IgD-negative memory B cell (primary cell): ENCODE measurements at regions not wholly inside any gene's neighbourhood (a gene's known extent, or its start where the extent isn't known, plus 50 kb on each side); places are given as distances from the start of the nearest gene placed in this dataset.
"Not testable (repeated sequence)": the region's sequence is repeated elsewhere in the genome, so short reads cannot be mapped to it uniquely, and the experiment has no call there.

Source experiments
- H3K27ac Mint-ChIP-seq, 3 donors: one replicate each; pipeline ENCODE4 v1.8.0; 2020 to 2022; ENCODE audit warnings: mild to moderate bottlenecking in 3 of 3, mixed read lengths in 3 of 3, moderate library complexity in 1 of 3
- H3K27me3 Mint-ChIP-seq: one replicate; pipeline ENCODE4 v1.8.0; 2021; ENCODE audit warnings: mixed read lengths
- H3K36me3 Mint-ChIP-seq: one replicate; pipeline ENCODE4 v1.8.0; 2020; ENCODE audit warnings: mild to moderate bottlenecking, mixed read lengths
- H3K4me1 Mint-ChIP-seq, 3 donors: one replicate each; pipeline ENCODE4 v1.8.0; 2020 to 2022; ENCODE audit warnings: mixed read lengths in 3 of 3, mild to moderate bottlenecking in 1 of 3
- H3K4me3 Mint-ChIP-seq, 4 donors: one replicate each; pipeline ENCODE4 v1.8.0; 2020 to 2022; ENCODE audit warnings: mild to moderate bottlenecking in 4 of 4, mixed read lengths in 4 of 4, moderate library complexity in 3 of 4
- H3K9me3 Mint-ChIP-seq, 3 donors: one replicate each; pipeline ENCODE4 v1.8.0; 2020 to 2021; ENCODE audit warnings: mixed read lengths in 3 of 3, mild to moderate bottlenecking in 1 of 3

DNA sequence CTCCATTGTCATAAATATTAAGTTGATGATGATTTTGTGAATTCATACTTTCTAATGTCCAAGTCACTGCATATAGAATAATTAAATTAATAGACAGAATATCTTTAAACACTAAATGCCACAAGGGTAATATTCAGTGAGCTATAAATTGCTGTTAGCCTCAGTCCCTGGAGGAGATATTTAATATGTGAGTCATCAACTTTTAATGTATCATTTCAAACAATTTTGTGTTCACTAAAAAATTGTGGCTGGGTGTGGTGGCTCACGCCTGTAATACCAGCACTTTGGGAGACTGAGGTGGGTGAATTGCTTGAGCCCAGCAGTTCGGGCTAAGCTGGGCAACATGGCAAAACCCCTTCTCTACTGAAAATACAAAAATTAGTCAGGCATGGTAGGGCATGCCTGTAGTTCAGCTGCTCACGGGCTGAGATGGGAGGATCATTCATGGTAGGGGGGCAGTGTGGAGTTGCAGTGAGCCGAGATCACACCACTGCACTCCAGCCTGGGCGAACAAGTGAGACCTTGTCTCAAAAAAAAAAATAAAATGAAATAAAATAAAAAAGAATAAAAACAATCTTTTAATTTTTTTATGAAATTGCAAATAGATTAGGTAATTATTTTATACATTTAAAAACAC lies 717.3 kb upstream of the CHD1 start:
- H3K4me1 Mint-ChIP-seq = no peaks in the 10 kb centered on the region
- peaks cover 0 to 5% (median 3%) of the 10 kb centered on the region in 3 donors for H3K9me3 Mint-ChIP-seq
- H3K27ac Mint-ChIP-seq = no peak overlapping the region
- no peaks in the 10 kb centered on the region for H3K36me3 Mint-ChIP-seq
- no peaks in the 10 kb centered on the region for H3K27me3 Mint-ChIP-seq
- no peak overlapping the region for H3K4me3 Mint-ChIP-seq

DNA sequence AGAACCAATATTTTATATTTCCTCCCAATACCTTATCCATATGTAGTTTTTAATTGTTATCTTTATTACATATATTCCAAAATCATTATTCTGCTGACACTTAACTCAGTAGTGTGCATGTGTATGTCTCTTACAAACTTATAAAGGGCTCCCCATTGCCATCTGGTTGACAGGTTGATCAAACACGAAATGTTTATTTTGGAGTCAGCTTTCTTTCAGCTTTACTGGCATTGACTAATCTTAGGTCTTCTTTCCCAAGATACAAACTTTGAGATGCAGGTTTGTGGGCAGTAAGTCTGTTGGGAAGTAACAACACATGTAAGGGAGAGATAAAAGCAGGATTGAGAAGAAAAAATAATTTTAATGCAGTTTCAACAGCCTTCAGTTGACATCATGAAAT lies 716.0 kb upstream of the CHD1 start:
- Mint-ChIP-seq H3K27me3 (no peaks in the 10 kb centered on the region), H3K4me3 (no peak overlapping the region), H3K27ac (no peak overlapping the region), H3K36me3 (no peaks in the 10 kb centered on the region), H3K4me1 (no peaks in the 10 kb centered on the region), H3K9me3 (peaks cover 0 to 3% (median 2%) of the 10 kb centered on the region in 3 donors)

DNA sequence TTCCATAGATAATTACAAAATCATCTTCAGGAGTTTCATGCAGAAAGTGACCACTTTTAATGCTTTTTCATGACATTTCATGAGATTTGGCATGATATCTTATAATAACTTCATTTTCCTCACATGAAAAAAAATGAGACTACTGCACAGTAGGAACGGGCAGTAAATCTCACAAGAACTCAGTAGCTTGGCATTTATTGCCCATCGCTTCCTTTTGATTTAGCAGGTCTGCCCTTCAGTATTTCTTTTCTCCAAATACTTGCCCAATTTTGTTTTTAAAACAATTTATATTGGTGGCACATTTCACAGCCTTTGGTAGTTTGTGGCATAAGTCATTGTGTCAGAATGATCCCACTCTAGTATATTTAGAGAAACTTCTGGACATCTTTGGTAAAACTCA lies 711.8 kb upstream of the CHD1 start:
- Mint-ChIP-seq H3K27ac (no peak overlapping the region), H3K9me3 (peaks cover 2 to 3% (median 2%) of the 10 kb centered on the region in 3 donors), H3K4me3 (no peak overlapping the region), H3K27me3 (no peaks in the 10 kb centered on the region), H3K4me1 (no peaks in the 10 kb centered on the region), H3K36me3 (no peaks in the 10 kb centered on the region)

DNA sequence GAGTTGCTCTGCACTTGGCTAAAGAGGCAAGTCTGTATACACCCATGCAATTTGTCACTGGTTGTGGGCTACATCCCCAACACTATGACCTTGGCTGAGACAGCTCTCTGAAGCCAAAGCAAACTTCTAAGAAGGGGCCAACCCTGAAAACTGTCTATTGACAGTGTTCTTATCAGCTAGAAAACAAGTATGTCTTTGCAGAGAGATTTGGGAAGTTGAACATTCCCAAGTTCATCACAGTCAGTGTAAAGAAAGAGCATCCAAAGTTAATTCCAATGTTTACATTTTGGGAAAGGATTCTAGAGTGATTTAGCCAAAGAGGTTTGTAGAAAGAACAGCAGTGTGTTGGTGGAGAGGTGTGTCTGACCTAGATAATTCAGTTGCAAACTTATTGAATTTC lies 711.1 kb upstream of the CHD1 start:
- peaks cover 2% of the 10 kb centered on the region in 3 donors for H3K9me3 Mint-ChIP-seq

DNA sequence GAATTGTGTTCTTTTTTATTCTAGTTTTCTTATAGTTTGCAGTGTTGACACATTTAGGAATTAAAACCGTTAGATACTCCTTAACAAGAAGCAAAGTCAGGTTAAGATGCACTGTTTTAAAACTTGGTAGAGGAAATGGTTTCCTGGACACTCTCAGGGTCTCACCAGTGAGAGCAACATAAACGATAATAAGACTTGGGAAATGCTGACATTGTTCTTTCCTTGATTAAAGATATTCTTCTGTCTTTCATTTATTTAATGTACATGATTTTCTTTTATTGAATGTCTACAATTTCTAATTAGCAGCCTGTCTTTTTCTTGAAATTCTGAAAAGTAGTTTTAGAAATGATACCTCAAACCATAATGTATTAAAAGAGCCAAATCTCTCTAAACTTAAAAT lies 707.9 kb upstream of the CHD1 start:
- no peak overlapping the region for H3K4me3 Mint-ChIP-seq

More for the DNA sequence above, 711.1 kb upstream of the CHD1 start:
- Mint-ChIP-seq H3K36me3 (no peaks in the 10 kb centered on the region), H3K4me1 (no peaks in the 10 kb centered on the region), H3K27ac (no peak overlapping the region), H3K27me3 (no peaks in the 10 kb centered on the region), H3K4me3 (no peak overlapping the region)

DNA sequence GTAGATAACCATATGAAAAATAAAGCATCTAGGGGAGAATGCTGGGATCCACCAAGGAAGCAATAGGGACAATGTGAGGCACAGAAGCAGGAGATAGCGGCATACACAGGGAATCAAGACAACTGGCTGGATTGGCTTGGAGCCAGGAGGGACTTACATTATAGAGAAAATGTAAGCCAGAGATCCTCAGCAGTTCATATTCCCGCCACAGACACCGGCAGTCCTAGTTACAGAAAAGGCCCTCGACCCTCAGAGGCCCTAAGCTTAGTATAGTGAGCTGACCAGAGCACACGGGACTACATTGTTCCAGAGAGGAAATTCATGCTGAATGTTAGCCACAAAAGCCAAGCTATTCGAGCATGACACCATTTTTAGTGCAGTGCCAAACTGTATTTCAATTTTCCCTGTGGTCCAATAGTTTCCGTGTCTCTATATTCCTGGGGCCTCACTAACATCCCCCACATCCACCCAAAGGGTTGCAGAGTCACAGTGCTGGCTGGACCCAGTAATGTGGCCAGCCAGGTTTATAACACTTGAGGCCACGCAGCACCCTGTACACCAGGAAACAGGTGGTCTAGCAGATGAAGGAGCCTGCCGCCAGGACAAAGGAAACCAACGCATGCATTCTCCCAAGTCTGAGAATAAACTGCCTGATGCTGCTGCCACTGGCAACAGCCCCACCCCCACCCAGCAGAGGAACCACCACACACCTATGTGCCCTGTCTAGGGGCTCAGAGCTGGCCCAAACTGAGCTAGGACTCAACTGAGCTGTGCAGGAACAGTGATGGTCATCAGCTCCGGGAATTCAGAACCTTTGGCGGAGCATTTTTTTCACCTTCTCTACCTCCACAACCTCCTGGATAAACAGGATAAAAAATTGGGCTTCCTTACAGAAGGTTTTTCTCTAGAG lies 693.2 kb upstream of the CHD1 start:
- no peaks in the 10 kb centered on the region for H3K4me1 Mint-ChIP-seq
- H3K27ac Mint-ChIP-seq = no peak overlapping the region
- H3K27me3 Mint-ChIP-seq = no peaks in the 10 kb centered on the region
- no peak overlapping the region for H3K4me3 Mint-ChIP-seq
- H3K9me3 Mint-ChIP-seq = peaks cover 0 to 11% (median under 1%) of the 10 kb centered on the region in 3 donors
- H3K36me3 Mint-ChIP-seq = no peaks in the 10 kb centered on the region

More for the DNA sequence above, 707.9 kb upstream of the CHD1 start:
- H3K27ac Mint-ChIP-seq = no peak overlapping the region
- H3K36me3 Mint-ChIP-seq = no peaks in the 10 kb centered on the region
- H3K9me3 Mint-ChIP-seq = peaks cover 2 to 6% (median 5%) of the 10 kb centered on the region in 3 donors
- H3K27me3 Mint-ChIP-seq = no peaks in the 10 kb centered on the region
- H3K4me1 Mint-ChIP-seq = no peaks in the 10 kb centered on the region

DNA sequence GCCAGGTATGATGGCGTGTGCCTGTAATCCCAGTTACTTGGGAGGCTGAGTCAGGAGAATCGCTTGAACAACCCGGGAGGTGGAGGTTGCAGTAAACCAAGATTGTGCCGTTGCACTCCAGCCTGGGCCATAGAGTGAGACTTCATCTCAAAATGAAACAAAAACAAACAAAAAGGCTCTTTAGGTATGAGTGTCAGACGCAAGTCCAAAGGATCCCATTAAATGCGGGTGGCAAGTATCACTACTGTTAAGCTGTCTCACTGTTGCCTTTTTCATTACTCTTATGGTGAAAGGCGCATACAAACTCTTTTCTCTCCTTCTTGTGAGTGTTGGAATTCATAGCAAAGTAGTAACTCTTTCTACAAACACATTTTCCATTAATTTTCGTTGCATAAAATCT lies 688.5 kb upstream of the CHD1 start:
- H3K4me3 Mint-ChIP-seq = no peak overlapping the region
- no peaks in the 10 kb centered on the region for H3K4me1 Mint-ChIP-seq
- H3K9me3 Mint-ChIP-seq = peaks cover 0 to 5% (median 2%) of the 10 kb centered on the region in 3 donors
- no peak overlapping the region for H3K27ac Mint-ChIP-seq
- H3K27me3 Mint-ChIP-seq = no peaks in the 10 kb centered on the region
- no peaks in the 10 kb centered on the region for H3K36me3 Mint-ChIP-seq

DNA sequence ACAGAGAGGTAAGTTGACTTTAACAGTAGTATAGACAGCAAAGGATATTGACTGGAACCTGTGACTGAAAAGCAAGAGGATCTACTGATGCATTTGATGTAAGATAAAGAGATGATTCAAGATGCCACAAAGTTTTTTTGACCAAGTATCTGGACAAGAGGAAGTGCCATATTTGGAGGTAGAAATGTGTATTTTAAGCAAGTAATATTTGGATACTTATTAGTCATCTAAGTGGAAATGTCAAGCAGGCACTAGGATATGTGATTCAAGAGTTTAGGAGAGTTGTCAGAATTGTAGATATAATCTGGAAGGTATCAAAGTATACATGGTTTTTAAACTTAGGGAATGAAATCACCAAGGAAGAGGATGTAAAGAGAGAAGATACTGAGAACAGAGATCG lies 686.1 kb upstream of the CHD1 start:
- no peak overlapping the region for H3K4me3 Mint-ChIP-seq
- H3K9me3 Mint-ChIP-seq = peaks cover 0 to 5% (median 2%) of the 10 kb centered on the region in 3 donors
- no peaks in the 10 kb centered on the region for H3K27me3 Mint-ChIP-seq
- H3K36me3 Mint-ChIP-seq = no peaks in the 10 kb centered on the region
- no peak overlapping the region for H3K27ac Mint-ChIP-seq
- H3K4me1 Mint-ChIP-seq = no peaks in the 10 kb centered on the region

DNA sequence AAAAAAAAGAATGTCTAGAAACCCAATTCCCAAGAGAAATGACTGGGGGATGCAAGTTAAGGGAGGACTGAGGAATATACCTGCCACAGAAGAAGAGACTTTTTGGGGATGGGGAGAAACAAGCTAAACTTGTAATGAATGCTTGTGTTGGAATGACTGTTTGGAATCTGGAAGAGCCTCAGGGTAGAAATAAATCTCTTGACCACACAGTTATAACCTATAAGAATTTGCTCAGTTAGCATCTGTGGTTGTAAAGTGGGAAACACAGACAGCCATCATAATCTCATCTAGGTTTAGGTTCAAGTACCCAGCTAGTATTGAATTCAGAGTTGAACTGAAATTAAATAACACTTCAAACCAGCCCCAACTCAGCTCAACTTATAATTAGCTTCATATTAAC lies 678.3 kb upstream of the CHD1 start:
- Mint-ChIP-seq H3K27me3 (no peaks in the 10 kb centered on the region), H3K36me3 (no peaks in the 10 kb centered on the region), H3K4me3 (no peak overlapping the region), H3K27ac (no peak overlapping the region), H3K9me3 (no peaks in the 10 kb centered on the region), H3K4me1 (no peaks in the 10 kb centered on the region)

DNA sequence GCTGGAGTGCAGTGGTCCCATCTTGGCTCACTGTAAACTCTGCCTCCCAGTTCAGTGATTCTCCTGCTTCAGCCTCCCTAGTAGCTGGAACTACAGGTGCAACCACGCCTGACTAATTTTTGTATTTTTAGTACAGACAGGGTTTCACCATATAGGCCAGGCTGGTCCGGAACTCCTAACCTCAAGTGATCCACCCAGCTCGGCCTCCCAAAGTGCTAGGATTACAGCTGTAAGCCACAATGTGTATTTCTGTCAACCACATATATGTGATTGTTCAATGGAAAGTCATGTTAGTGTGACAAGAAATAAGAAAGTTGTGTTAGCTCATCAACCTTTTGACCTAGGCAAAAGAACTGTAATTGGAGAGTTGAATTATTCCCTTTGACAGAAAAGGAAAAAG lies 677.1 kb upstream of the CHD1 start:
- Mint-ChIP-seq H3K27ac (no peak overlapping the region), H3K4me3 (no peak overlapping the region), H3K27me3 (no peaks in the 10 kb centered on the region), H3K4me1 (no peaks in the 10 kb centered on the region), H3K9me3 (peaks cover 0 to 5% (median 0%) of the 10 kb centered on the region in 3 donors), H3K36me3 (no peaks in the 10 kb centered on the region)

DNA sequence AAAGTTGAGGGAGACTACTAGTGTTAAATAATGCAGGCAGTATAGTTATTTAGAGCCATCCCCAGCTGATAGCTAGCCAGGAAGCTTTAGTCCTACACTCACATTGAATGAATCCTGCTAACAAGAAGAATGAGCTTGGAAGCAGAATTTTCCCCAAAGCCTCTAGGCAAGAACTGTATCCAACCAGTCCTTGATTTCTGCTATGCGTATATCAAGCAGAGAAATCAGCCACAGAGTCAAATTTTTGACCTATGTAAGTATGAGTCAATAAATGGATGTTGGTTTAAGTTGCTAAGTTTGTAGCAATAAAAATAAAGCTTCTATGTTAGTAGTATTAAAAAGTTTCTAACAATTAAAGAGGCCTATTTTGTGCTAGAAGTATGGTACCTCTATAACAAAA lies 672.1 kb upstream of the CHD1 start:
- H3K4me1 Mint-ChIP-seq = no peaks in the 10 kb centered on the region
- H3K27ac Mint-ChIP-seq = no peak overlapping the region
- peaks cover 3 to 5% (median 3%) of the 10 kb centered on the region in 3 donors for H3K9me3 Mint-ChIP-seq
- H3K4me3 Mint-ChIP-seq = no peak overlapping the region
- no peaks in the 10 kb centered on the region for H3K36me3 Mint-ChIP-seq
- H3K27me3 Mint-ChIP-seq = peaks cover 1% of the 10 kb centered on the region

DNA sequence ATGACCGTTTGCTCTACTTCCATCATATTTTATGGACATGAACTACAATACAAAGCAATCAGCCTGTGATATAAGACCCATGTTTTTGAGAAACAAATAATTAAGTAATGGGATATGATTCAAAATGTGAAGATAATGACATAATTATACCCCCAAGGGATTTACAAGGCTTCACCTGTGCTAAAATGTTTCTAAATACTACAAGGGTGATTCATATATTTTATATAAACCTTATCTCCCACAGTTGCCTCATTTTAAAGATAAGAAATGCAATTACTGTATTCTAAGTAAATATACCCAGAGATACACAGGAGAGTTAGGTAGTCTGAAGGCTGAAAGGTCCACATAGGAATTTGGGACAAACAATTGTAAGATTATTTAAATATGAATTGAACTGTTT lies 662.0 kb upstream of the CHD1 start:
- Mint-ChIP-seq H3K4me1 (peaks cover 0 to 2% (median 0%) of the 10 kb centered on the region in 3 donors), H3K27ac (no peak overlapping the region), H3K9me3 (peaks cover 0 to 2% (median 0%) of the 10 kb centered on the region in 3 donors), H3K36me3 (peaks cover 1% of the 10 kb centered on the region), H3K27me3 (no peaks in the 10 kb centered on the region), H3K4me3 (no peak overlapping the region)

DNA sequence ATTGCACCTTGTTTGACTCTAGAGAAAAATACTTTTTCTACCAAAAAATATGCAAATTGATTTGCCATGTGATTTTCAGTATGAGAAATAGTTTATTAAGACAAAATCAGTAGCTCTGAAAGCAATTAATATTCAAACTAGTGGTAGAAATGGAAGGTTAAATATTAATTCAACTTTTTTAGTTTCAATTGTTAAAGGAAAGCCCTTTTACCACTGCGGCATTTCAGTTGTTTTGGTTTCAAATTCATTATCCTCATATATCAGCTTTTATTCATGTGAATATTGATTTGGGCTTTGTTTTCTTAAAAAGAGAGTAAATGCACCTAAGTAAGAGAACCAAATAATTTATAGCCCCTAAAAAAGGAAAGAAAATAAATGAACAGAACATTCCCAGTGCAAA lies 660.6 kb upstream of the CHD1 start:
- Mint-ChIP-seq H3K4me3 (no peak overlapping the region), H3K4me1 (peaks cover 0 to 2% (median 0%) of the 10 kb centered on the region in 3 donors), H3K36me3 (peaks cover 1% of the 10 kb centered on the region), H3K9me3 (peaks cover 0 to 2% (median 0%) of the 10 kb centered on the region in 3 donors), H3K27ac (no peak overlapping the region), H3K27me3 (no peaks in the 10 kb centered on the region)

DNA sequence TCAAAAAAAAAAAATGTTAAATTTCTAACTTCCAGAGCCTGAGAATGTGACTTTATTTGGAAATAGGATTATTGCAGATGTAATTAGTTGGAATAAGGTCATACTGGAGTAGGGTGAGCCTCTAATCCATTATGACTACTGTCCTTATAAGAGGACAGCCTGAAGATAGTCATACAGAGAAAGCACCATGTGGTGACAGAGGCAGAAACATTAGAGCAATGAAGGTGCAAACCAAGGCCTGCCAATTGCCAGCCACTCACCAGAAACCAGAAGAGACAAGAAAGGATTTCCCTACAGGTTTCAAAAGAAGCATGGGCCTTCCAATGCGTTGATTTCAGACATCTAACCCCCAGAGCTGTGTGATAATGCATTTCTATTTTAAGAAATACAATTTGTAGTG lies 659.2 kb upstream of the CHD1 start:
- Mint-ChIP-seq H3K4me1 (peaks cover 0 to 2% (median 0%) of the 10 kb centered on the region in 3 donors), H3K36me3 (peaks cover 1% of the 10 kb centered on the region), H3K27me3 (no peaks in the 10 kb centered on the region), H3K9me3 (peaks cover 0 to 2% (median 0%) of the 10 kb centered on the region in 3 donors), H3K27ac (no peak overlapping the region), H3K4me3 (no peak overlapping the region)

DNA sequence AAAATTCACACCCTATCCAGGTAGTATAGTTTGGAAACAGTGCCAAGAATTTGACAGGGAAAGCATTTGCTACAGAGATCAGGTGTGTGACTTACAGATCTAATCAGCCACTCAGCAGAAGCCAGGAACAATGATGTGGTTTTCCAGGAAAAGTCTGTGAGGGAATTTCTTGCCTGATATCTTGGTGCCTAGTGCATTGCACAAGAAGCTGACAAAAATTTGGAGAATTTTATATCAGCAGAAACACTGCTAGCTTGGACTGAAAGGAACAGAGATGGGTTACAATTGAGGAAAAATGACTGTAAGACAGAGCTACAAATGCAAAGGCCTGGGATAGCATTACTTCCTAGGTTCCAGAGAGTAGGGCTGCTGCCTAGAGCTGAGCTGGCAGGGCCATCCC lies 658.1 kb upstream of the CHD1 start:
- peaks cover 1% of the 10 kb centered on the region for H3K36me3 Mint-ChIP-seq
- peaks cover 0 to 2% (median 0%) of the 10 kb centered on the region in 3 donors for H3K9me3 Mint-ChIP-seq
- peaks cover 0 to 2% (median 0%) of the 10 kb centered on the region in 3 donors for H3K4me1 Mint-ChIP-seq
- no peak overlapping the region for H3K4me3 Mint-ChIP-seq
- no peak overlapping the region for H3K27ac Mint-ChIP-seq
- H3K27me3 Mint-ChIP-seq = no peaks in the 10 kb centered on the region

DNA sequence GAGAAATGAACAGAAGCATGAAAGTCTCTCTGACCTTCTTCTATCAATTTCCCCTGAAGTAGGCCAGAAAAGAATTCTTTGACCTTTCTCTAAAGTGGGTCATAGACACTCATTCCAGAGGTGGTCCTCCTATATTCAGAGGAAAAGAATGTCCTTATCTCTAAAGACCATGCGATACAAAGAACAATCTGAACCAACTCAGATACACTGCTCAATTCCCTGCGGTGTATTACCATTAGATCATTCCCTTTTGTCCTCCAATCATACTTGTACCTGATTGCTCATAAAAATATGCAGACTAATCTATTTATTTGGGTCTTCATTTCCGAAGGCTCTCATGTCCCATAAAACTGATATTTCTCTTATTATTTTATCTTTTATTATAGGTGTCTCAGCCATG lies 652.4 kb upstream of the CHD1 start:
- H3K27me3 Mint-ChIP-seq, H3K4me3 Mint-ChIP-seq, H3K27ac Mint-ChIP-seq, H3K9me3 Mint-ChIP-seq, H3K36me3 Mint-ChIP-seq, H3K4me1 Mint-ChIP-seq: not testable (repeated sequence)
